IPS DF 6.9 (cell line): ENCODE measurements at regions not wholly inside any gene's neighbourhood (a gene's known extent, or its start where the extent isn't known, plus 50 kb on each side); places are given as distances from the start of the nearest gene placed in this dataset.
"Not testable (repeated sequence)": the region's sequence is repeated elsewhere in the genome, so short reads cannot be mapped to it uniquely, and the experiment has no call there.

Source experiments
- DNase-seq: peaks from one replicate; pipeline ENCODE4 v3.0.0-alpha.2; 2013; ENCODE audit warnings: low read depth, low spot score
- H3K27ac ChIP-seq: one replicate; pipeline ENCODE4 v1.5.1; 2013; ENCODE audit warnings: low read length, control low read depth
- H3K27me3 ChIP-seq: 2 replicates; pipeline ENCODE4 v1.6.1; 2013; ENCODE audit warnings: mild to moderate bottlenecking, low read length; ENCODE audit not compliant: control insufficient read depth, insufficient read depth
- H3K36me3 ChIP-seq: 2 replicates; pipeline ENCODE4 v1.6.1; 2013; ENCODE audit warnings: low read length; ENCODE audit not compliant: control insufficient read depth, insufficient read depth
- H3K4me1 ChIP-seq: 2 replicates; pipeline ENCODE4 v1.6.1; 2013; ENCODE audit warnings: low read length; ENCODE audit not compliant: control insufficient read depth, insufficient read depth
- H3K4me3 ChIP-seq: 2 replicates; pipeline ENCODE4 v1.5.1; 2013; ENCODE audit warnings: mild to moderate bottlenecking, low read length
- H3K9me3 ChIP-seq: 2 replicates; pipeline ENCODE4 v1.6.1; 2013; ENCODE audit warnings: low read length, inconsistent platforms; ENCODE audit not compliant: control insufficient read depth, insufficient read depth
- WGBS: extraction: QIAGEN DNeasy Blood & Tissue Kit; methylation state at CpG from one replicate; pipeline ENCODE4 v1.1.7; 2013; ENCODE audit warnings: mixed read lengths, missing lambda C conversion rate; ENCODE audit not compliant: insufficient read length, insufficient coverage; 5-methylcytosine and 5-hydroxymethylcytosine counted together

DNA sequence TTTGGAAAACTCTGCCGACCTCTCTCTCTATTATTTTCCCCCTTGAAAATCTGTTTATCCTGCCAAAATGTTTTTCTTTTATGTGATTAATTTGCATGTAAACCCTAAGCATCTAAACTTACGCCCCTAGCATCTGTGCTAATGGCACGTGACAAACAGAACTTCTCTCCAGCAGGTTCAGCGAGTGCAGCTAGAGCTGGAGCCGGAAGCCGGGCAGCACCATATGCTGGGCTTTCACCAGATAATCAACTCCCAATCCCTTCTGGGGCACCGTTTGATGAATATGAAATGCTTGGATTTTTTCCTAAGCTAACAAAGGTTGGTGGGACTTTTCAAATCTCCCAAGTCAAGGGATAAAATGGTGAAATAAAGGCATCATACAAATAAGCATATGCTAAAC, 667.5 kb upstream of the TMEM132C start:
- no peaks in the 10 kb centered on the region; the same call in 1 of the 2 replicates for H3K4me1 ChIP-seq
- no peaks in the 10 kb centered on the region for H3K36me3 ChIP-seq
- WGBS, result no CpG with 5 or more reads among the region's 7 CpGs
- H3K27me3 ChIP-seq, result no peaks in the 10 kb centered on the region
- no peak overlapping the region for H3K4me3 ChIP-seq
- no peaks in the 10 kb centered on the region for H3K9me3 ChIP-seq
- H3K27ac ChIP-seq, result no peak overlapping the region
- no peak for DNase-seq

DNA sequence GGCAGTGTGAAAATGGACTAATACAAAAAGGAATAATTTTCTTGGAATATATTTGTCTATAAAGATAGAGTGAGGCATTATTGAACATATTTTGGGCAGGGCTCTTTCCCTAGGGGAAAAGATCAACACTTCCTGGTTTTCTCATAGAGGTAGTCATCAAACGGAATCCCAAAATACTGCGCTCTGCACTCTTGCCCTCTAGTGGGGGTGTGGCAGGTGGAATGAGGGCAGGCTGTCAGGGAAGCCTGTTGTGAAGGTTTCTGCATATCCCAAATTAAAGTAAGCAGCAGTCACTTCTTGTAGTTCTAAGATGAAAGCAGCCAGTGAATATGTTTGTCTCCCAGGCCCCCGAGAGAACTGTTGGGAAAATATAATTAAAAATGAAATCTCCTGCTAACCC, 666.8 kb upstream of the TMEM132C start:
- Histone ChIP-seq H3K36me3 (no peaks in the 10 kb centered on the region), H3K27me3 (no peaks in the 10 kb centered on the region), H3K27ac (no peak overlapping the region), H3K4me1 (no peaks in the 10 kb centered on the region; the same call in 1 of the 2 replicates), H3K4me3 (no peak overlapping the region), H3K9me3 (no peaks in the 10 kb centered on the region)
- no CpG with 5 or more reads among the region's 3 CpGs for WGBS
- DNase-seq, result no peak

DNA sequence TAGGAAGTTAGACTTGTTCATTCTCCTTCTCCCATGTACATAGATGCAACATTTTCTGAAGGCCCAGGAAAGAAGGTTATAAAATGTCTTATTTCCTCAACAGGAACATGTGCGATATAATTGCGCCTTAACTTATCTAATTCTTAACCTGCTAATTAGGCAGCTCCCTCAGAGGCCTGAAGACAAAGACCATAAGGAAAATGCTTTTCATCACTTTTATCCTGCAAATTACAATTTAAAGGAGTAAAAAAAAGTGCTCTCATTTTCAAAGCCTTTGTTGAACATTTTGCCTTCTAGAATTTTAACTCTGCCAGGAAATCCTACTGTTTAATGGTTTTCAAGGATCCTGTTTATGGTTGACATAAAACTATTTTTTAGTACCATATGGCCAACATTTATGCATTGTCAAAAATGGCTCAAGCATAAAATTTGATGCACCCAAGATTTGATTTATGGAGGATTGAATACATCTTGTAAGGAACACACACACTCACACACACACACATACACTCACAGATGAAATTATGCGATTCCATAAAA, 660.4 kb upstream of the TMEM132C start:
- Histone ChIP-seq H3K4me3 (no peak overlapping the region), H3K36me3 (no peaks in the 10 kb centered on the region), H3K4me1 (no peaks in the 10 kb centered on the region), H3K9me3 (no peaks in the 10 kb centered on the region), H3K27me3 (no peaks in the 10 kb centered on the region), H3K27ac (no peak overlapping the region)
- no CpG with 5 or more reads among the region's 3 CpGs for WGBS
- no peak for DNase-seq

DNA sequence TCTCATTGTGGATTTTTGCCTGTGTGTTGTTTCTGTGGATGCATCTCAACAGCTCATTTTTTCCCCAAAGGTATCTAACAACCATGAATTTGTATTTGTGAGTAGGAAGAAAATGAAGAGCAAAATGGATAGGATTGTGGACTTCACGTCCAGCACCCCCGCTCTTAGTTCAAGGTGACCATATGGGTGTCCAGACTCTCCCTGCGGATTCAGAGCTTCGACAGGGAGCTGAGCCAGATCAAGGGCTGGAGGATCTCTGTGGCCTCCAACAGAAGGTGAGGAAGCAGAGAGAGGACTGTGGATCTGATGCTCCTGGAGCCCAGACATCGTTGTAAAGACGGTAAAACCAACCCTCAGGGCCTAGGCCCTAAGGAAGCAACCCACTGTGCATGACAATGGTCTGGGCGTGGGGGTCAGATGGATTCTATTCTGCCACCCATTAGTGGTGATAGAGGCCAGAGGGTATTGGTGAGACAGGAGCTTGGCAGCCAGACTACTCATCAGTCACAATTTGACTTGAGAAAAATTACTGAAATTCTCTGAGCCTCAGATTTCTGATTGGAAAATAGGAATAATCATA, 659.7 kb upstream of the TMEM132C start:
- no peaks in the 10 kb centered on the region for H3K36me3 ChIP-seq
- H3K27ac ChIP-seq, result no peak overlapping the region
- no peaks in the 10 kb centered on the region for H3K4me1 ChIP-seq
- H3K9me3 ChIP-seq, result no peaks in the 10 kb centered on the region
- no peak for DNase-seq
- H3K27me3 ChIP-seq, result no peaks in the 10 kb centered on the region
- H3K4me3 ChIP-seq, result no peak overlapping the region
- WGBS, result no CpG with 5 or more reads among the region's 7 CpGs

DNA sequence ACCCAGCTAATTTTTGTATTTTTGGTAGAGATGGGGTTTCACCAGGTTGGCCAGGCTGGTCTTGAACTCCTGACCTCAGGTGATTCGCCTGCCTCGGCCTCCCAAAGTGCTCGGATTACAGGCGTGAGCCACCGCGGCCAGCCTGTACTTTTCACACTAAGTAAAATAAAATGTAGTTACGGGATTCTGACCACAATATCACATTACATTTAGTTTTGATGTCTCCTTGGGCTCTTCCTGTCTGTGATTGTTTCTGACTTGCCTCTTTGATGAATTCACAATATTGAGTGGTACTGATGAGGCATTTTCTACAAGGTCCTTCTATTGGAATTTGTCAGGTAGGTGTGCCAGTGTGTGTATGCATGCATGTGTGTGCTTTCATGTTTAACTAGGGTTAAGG, 658.6 kb upstream of the TMEM132C start:
- H3K36me3 ChIP-seq, H3K9me3 ChIP-seq, H3K4me1 ChIP-seq, H3K4me3 ChIP-seq, H3K27me3 ChIP-seq, DNase-seq, H3K27ac ChIP-seq: not testable (repeated sequence)
- WGBS, result no CpG with 5 or more reads among the region's 7 CpGs

DNA sequence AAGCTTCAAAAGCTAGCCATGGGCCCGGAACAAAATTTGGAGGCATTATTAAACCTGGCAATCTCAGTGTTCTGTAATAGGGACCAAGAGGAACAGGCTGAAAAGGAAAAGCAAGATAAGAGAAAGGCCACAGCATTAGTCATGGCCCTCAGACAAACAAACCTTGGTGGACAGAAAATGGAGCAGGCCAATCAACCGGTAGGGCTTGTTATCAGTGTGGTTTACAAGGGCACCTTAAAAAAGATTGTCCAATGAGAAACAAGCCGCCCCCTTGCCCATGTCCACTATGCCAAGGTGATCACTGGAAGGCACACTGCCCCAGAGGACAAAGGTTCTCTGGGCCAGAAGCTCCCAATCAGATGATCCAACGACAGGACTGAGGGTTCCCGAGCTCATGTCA, 653.9 kb upstream of the TMEM132C start:
- Histone ChIP-seq H3K4me1 (no peaks in the 10 kb centered on the region), H3K27me3 (no peaks in the 10 kb centered on the region), H3K4me3 (no peak overlapping the region), H3K9me3 (no peaks in the 10 kb centered on the region), H3K36me3 (no peaks in the 10 kb centered on the region), H3K27ac (no peak overlapping the region)
- WGBS, result no CpG with 5 or more reads among the region's 5 CpGs
- no peak for DNase-seq

DNA sequence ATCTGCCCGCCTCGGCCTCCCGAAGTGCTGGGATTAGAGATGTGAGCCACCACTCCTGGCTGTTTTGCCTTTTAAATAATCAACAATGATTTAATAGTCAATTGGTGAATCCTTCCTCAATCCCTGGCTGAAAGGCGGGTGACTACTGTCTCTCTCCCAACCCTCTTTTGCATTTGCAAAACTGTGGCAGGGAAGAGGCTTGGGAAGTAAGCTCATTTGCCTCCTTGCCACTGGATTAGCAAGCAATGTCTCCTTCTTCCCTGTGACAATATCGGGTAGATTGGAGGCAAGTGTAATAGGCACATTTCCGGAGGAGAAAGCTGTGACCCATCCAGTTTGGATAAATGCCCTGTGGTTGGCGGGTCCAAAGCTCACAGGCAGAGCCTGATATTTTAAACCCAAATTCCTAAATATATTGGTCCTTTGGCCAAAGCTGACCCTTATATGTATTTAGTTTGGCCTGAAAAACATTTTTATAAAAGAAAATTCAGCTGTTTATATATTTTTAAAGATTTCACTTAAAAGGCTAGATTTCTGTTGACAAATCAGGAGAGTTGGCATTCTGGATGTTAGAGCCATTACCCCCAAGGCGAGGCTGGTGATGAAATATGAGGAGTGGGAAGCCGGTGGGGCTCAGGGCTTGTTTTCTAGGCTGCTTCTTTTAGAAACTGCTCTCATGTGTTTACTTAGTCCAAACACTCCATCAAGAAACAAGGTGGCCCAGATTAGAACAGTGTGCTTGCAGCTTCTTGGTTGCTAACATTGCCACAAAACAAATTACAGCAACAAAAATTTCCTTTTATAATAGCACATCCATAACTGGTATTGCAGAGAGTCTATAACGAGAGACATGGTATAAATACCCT, 646.9 kb upstream of the TMEM132C start:
- no peak for DNase-seq
- H3K27me3 ChIP-seq, result no peaks in the 10 kb centered on the region
- H3K36me3 ChIP-seq, result no peaks in the 10 kb centered on the region
- no peaks in the 10 kb centered on the region for H3K4me1 ChIP-seq
- no peak overlapping the region for H3K27ac ChIP-seq
- WGBS, result no CpG with 5 or more reads among the region's 10 CpGs
- H3K4me3 ChIP-seq, result no peak overlapping the region
- H3K9me3 ChIP-seq, result no peaks in the 10 kb centered on the region

DNA sequence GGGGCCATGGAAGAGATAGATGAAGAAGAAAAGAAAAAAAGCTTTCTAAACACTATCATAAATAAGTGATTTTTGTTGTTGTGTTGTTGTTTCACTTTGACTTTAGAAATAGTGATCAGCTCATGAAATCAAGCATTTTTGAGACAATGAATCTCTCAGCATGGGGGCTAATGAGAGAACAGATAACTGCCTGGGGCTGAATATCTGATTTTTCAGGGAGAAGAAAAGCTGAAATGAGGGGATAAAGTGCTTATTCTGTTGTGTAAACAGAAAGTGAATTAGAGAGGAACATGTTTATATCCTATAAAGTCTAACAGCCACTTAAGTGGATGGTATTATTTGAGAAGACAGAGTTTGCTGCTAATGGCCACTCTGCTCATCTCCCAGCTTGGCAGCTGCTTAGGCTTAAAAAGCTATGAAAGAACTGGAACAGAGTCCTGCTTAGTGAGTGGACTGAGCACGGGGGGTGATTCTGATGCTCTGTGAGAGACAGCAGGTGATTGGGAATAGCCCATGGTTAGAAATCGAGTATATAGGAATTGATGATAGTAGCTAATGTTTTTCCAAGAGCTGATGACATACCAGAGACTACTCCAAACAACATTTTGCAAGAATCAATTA, 646.1 kb upstream of the TMEM132C start:
- Histone ChIP-seq H3K27me3 (no peaks in the 10 kb centered on the region), H3K4me1 (no peaks in the 10 kb centered on the region), H3K27ac (no peak overlapping the region), H3K36me3 (no peaks in the 10 kb centered on the region), H3K9me3 (no peaks in the 10 kb centered on the region), H3K4me3 (no peak overlapping the region)
- WGBS, result no CpG with 5 or more reads among the region's 2 CpGs
- no peak for DNase-seq

DNA sequence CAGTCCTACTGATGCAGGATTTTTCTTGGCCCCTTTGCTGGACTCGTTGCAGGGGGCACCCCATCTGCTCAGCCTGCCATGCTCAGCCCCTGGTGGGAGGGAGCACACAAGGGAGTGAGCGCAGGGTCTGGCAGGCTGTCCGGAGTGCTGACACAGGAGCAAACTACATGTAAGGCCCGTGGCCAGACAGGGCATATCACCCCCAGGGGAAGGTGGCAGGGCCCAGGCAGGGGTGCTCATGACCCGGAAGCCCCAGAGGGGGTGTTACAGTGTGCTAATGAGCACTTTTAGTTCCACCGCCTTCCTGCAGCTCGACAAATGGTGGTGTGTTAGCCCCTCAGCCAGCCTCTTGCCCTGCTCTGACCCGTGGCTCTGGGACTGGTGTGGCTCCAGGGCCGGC, 645.6 kb upstream of the TMEM132C start:
- no peak for DNase-seq
- no peaks in the 10 kb centered on the region for H3K9me3 ChIP-seq
- H3K4me1 ChIP-seq, result no peaks in the 10 kb centered on the region
- H3K27ac ChIP-seq, result no peak overlapping the region
- H3K4me3 ChIP-seq, result no peak overlapping the region
- no peaks in the 10 kb centered on the region for H3K36me3 ChIP-seq
- no CpG with 5 or more reads among the region's 9 CpGs for WGBS
- no peaks in the 10 kb centered on the region for H3K27me3 ChIP-seq

DNA sequence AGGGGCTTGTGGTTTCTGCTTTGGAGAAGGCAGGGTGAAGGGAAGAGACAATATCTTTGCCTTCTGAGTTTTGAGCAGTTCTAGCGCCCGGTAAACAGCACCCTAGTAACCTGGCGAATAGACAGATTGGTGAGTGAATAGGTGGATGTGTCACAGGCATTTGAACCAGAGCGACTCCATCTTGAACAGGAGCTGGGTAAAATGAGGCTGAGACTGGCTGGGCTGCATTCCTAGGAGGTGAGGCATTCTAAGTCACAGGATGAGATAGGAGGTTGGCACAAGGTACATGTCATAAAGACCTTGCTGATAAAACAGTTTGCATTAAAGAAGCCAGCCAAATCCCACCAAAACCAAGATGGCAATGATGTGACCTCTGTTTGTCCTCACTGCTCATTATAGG, 643.6 kb upstream of the TMEM132C start:
- H3K4me1 ChIP-seq, result no peaks in the 10 kb centered on the region
- H3K27me3 ChIP-seq, result no peaks in the 10 kb centered on the region
- no CpG with 5 or more reads among the region's 4 CpGs for WGBS
- H3K4me3 ChIP-seq, result no peak overlapping the region
- no peaks in the 10 kb centered on the region for H3K36me3 ChIP-seq
- DNase-seq, result no peak
- H3K9me3 ChIP-seq, result no peaks in the 10 kb centered on the region
- no peak overlapping the region for H3K27ac ChIP-seq
